GM21381 (cell line): ENCODE measurements at regions not wholly inside any gene's neighbourhood (a gene's known extent, or its start where the extent isn't known, plus 50 kb on each side); places are given as distances from the start of the nearest gene placed in this dataset.

Source experiments
- ATAC-seq: cut with Tn5 transposase; IDR thresholded peaks from one replicate; pipeline ENCODE4 v1.9.1; 2021; ENCODE audit warnings: mild to moderate bottlenecking, moderate library complexity; ENCODE audit not compliant: unreplicated experiment

DNA sequence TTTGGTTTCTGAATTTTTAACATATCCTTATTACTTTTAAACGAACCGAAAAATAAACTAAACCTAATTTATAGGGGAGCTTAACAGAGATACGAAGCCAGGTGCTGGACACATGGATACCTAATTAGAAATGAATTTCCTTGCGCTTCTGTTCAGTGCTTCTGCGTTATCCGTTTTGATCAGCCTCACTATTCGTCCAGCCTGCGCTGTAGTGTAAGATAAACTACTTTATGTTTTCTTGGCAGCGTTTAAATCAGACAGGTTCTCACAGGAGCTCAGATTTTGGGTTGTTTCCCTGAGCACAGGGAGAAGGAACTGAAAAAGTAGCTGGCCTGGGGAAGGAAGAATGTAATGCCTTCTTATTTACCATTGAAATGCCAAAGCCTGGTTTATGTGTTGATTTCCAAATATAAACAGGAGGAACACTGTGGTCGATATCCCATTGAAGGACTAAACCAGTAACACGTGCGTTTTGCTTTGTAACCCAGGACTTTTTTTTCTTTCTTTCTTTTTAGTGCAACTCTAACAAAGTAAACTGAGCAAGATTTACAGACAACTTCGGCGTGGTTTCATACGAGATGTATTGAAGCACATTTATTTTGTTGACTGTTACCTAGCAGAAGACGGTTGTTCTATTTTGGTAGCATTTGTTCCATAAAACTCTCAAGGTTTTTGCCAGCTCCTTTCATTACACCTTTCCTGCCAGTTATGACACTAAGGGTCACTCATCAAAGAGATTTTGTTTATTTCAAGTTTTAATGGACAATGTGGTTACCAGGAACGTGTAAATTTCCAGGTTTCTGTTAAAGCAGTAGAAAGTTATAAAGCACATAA is 214.8 kb upstream of the HEY2 start:
- ATAC-seq: no peak

DNA sequence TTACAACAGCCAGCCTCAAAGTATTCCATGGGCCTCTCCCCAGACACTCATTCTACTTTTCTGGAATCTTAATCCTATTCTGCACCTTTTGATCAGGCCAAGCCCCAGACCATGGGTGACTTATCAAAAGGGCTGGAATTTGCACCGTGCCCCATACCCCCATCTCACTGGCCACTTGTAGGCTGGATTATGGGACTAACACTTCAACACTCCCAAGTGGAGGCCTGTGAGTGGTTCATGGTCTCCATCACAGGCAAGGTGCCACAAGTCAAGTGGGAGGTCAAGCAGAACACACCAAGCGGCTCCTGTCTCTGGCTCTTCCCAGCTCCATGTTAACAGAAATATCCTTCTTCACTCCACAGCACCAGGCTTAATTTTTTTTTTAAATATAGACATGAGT is 212.3 kb upstream of the HEY2 start:
- no peak for ATAC-seq

DNA sequence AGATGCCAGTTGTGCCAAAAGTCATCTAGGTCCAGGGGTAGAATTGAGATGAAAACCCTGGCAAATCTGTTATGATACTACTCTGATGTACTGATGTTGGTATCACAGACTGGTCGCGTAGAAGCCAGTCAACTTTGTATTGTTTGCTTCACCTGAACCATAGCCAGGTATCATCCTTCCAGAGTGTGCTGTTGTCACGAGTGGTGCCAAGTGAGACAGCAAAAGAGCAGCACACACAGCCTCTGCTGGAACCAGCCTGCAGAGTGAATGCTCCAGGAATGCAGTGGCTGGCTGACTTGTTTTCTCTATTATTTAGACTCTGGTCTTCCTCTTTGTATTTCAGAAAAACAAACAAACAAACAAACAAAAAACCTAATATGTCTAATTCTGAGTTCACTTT is 209.5 kb upstream of the HEY2 start:
- ATAC-seq: no peak

DNA sequence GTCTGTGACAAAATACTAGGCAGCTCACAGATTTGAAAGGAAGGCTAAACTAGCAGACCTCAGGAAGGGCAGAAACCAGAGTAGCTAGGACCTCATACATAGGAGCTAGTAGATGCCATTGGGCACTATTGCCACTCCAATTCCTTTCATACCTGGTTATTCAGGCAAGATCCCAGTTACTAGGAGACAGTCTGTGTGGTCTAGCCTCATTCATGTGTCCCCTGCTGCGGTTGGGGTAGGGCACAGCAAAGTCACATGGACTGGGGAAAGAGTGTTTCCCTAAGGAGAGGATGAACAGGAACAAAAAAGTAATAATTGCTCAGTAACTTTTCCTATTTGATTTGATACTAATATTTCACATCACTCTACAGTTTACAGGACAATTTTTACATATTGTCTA is 204.6 kb upstream of the HEY2 start:
- no peak for ATAC-seq

DNA sequence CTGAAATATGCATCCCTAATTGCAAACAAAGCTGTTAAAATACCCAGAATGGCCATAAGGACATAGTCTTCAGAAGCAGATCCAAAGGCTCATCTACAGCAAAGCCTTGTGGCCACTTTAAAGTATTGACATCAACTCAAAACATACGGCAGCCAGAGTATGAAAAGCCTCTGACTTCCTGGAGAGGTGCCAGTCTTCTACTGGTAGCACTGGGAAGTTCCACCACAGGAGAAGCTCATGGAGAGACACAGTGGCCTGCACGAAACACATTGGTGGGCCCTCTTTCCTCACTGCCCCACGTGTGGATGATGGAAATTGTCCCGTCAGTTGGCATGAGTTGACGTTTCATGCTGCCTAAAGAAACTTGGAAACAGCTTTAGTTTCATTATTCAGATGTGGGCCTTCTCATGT is 202.6 kb upstream of the HEY2 start:
- no peak for ATAC-seq

DNA sequence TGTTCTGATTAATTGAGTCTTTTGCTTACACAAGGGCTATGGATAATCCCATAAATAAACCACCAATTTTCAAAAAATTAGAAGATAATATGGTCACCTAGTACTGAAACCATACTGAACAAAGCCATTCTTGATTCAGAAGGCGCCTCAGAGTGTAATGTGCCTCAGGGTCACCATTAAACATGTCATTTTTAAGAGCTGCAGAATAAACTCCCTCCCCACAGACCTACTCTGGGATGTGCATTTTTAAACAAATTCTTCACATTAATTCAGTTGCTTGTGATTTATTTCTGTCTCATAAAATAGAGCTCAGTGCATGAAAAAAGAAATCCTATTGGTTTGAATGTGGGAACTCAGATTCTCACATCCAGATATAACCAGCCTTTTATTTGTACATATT is 202.1 kb upstream of the HEY2 start:
- no peak for ATAC-seq

DNA sequence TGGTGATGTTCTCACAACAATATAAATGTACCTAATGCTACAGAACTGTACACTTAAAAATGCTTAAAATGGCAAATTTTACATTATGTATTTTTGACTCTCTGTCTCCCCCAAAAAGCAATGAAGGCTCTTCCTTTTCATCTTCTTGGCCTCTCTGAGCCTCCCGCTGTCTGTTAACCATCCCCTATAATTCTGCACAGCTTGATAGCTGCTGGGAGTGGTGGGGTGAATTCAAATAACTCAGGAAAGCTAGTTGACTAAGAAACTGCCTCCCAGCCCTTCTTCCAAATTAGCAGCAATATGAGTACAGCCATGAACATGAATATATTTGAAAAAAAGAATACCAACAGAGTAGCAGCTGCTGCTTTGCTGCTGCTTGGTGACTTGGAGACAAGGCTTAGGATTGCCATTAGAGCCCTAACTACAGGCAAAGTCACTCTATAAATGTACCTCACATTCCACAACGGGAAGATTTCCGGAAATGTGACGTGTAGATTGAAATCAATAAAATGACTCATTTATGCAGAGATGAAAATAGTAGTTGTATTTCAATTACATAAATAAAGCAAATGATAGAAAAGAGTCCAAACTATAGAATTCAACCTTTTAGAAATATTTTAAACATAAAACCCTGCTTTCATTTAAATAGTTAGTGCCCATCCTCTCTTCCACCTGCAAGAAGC is 200.1 kb upstream of the HEY2 start:
- no peak for ATAC-seq

DNA sequence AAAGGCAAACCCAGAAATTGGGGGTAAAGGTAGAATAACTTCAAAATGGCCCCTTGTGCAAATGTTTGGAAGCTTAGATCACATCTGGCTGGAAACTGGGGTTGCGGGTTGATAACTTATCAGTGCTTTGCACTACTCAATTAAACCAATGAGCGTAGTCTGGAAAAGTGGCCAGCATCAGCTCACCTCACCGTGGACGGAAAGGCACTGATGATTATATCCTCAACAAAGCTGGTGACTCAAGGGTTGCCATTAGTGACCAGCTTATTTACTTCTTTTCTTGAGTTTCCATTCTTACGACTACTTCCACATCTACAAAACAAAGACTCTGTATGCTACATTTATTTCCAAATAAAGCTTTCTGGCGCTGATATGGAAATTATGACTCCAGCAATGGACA is 198.5 kb upstream of the HEY2 start:
- no peak for ATAC-seq

DNA sequence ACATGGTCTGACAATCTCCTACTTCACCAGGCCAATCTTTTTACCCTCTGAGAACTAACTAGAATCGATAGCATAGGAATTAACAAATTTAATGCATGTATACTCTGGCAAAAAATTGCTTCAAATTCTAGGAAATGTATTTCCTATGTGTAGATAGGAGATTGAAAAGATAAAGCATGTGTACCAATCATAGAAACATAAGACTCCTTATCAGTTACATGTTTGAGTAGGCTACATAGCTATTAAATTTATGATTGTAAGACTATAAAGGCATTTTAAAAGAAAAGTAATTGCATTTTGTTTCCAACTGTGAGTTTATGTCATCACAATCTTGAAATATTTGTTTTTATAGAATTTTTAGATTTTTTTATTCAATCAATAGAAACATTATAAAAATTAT is 196.6 kb upstream of the HEY2 start:
- no peak for ATAC-seq

DNA sequence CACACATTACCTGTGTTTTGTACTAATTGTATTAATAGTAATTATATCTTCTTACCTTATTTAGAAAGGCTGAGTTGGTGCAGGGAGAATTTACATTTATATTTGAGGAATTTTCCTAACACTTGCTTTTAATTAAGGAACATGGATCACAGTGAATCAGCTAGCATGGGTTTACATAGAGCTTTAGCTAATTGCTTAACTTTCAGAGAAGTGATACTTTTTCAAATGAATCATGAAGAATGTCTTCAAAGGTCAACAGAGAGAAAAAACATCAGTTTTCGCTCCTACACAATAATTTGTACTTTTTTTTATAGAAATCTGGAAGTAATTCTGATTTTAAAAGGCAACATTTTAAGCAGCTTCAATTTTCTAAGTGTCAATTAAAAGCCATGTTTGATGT is 195.0 kb upstream of the HEY2 start:
- ATAC-seq: no peak

DNA sequence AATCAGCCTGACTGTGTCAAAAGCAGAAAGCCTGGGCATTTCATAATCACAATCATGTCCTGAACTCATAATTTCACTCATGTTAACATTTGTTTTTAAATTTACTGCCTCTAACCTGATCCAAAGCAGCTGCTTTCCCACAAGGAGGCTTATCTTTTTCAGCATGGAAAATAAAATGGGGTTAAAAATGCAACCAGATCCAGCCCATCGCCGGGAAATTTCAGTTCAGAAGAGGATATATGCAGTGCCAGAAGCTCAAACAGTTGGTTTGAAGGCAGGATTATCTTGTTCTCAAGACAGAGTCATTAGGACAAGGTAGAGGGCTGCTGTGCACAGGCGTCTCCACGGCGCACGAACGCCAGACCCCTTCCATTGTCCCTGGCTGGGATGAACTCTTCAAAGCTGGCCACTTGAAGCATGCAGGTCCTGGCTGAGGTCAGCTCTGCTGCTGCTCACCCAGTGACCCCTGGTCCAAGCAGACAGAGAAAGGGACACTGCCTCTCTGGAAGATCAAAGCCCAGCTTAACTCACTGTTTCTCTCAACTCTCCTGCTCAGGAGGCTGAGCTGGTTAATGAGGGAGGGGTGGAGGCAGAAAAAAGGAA is 191.1 kb upstream of the HEY2 start:
- ATAC-seq: no peak

DNA sequence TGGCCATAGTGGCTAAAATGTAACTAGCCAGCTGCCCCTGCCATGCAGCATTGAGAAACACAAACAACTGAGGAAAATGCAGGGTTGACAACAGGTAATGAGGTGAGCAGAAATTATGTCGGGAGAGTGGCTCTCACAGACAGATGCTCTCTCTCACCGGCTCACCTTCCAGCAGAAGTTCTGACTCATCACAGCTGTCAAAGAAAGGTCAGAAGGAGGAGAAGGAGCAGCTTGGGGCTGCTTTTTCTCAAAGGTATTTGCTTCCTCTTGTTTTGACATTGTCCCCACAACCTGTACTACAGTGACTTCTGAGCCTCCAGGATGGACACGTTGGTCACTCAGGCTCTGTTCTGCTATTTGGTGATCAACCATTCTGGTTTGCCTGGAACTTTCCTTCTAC is 190.5 kb upstream of the HEY2 start:
- ATAC-seq: no peak

DNA sequence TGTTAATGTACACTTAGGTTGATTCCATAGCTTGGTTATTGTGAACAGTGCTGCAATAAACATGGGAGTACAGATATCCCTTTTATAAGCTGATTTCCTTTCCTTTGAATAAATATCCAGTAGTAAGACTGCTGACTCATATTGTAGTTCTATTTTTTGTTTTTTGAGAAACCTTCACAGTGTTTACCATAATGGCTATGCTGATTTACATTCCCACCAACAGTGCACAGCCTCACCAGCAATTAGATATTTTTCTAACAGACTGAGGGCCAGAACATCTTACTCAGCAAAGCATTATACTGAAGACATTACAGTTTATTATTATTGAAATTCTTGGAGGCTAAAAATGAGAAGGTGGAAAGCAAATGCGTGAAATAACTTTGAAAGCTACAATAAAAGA is 187.3 kb upstream of the HEY2 start:
- ATAC-seq: no peak

DNA sequence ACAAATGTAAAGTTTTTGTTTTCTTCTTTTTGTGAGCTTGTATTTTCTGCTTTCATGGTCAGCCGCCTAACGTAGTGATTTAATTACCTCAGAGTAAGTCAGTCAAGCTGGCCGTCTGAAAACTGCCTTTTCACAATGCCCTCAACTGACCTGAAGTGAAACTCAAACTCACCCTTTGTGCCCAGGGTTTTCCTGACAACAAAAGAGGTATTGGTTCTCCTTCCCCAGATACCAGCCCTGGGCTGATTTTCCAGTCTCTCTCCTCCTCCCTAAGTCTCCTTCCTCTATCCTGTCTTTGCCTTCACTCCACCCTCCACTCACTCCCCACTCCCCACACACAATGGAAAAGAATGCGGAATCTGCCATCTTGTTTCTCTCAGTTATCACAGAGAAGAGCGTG is 184.5 kb upstream of the HEY2 start:
- no peak for ATAC-seq

DNA sequence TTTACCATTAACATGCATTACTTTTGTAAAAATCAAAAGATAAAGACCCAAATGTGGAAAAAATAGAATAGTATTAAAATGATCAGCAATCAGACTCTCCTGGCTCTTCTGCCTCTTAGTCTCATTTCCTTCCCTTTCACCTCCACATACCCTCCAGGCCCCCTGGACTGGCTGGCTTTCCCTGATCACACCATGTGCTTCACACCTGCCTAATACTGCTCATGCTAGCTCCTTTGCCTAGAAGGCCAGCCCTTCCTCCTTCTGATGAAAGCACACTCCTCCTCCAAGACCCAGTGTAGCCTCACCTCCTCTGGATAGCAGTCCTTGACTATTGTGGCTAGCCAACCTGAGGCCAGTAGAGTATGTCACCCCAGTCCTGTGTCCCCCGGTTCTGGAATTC is 182.0 kb upstream of the HEY2 start:
- no peak for ATAC-seq

DNA sequence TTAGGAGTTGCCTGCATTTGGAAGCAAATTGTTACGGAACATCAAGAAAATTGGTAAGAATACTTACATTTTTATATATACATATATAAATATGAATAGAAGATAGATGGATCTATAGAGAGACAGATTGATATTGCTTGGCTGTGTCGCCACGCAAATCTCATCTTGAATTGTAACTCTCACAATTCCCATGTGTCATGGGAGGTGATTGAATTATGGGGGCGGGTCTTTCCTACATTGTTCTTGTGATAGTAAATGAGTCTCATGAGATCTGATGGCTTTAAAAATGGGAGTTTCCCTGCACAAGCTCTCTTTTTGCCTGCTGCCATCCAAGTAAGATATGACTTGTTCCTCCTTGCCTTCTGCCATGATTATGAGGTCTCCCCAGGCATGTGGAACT is 180.8 kb upstream of the HEY2 start:
- no peak for ATAC-seq

DNA sequence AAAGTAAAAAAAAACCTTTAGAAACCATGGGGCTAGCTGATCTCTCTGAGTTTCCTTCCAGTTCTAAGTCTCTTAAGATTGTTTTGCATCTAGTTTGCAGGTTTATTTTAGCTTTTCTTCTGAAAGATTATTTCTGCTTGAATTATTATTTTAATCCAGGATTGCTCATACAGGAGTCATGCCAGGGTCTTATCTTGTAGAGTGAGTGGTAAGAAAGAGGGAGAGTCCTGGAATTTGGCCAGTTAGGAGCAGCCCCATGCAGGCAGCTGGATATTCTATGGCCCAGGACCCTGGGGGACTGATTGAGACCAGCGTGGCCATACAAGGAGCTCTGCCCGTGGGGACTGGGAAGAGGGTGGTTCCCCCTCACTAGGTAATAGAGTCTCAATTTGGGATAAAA is 178.9 kb upstream of the HEY2 start:
- ATAC-seq: no peak

DNA sequence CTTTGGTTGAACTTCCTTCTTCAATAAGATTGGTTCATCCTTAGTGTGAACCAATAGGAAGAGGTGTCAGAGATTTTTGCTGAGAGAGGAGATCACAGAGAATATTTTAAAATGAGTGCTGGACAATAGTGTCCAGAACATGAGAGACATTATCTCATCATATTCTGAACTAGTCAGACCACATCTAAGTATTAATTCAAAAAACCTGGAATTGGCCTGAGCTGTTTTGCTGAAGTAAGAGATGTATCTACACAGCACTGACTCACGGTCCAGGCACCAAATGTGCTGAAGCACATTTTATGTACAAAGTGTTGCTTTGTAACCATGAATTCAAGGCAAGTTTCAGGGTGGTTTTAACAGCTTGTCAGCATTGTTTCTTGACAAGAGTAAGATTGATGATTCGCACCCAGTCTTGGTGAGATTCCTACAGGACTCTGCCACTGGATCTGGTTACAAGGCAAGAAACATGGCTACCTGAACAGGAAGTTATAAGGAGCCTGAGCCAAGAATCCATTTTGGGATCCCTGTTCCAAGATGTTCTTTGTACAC is 178.2 kb upstream of the HEY2 start:
- no peak for ATAC-seq

DNA sequence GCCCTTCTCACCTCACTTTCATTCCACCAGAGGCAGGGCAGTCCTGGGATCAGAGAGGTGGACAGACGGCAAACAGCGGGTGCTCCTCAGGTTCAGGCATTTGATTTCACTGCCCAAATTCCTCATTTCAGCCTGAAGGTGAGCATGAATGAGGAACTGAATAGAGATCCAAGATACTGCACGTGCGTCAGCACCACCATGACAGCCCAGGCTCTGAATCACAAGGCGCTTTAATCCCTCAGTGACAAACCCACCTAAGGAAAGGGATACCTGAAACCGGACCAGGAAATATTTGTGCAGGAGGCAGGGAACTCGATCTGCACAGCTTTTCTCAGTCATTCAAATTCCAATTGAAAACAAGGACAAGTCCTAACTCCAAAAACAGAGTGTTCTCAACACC is 174.8 kb upstream of the HEY2 start:
- no peak for ATAC-seq

DNA sequence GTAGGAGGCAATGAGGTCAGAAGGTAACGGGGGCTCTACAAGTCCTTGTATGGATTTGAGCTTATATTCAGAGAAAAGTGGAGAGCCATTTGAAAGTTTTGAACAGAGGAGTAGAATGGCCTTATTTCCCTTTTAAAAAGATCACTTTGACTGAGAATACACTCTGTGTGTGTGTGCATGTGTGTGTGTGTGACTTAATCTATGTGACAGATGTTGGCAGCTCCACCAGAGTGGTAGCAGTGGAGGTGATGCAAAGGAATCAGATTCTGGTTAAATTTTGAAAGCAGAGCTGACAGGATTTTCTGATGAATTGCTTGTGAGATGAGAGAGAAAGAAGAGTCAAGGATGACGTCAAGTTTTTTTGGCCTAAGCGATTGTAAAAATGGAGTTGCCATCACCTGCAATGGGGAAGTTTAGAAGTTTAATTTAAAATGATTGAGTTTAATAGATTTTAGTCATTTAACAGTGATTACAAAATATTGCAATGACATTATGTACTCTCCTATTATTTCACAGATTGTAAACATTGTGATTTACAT is 172.2 kb upstream of the HEY2 start:
- no peak for ATAC-seq

DNA sequence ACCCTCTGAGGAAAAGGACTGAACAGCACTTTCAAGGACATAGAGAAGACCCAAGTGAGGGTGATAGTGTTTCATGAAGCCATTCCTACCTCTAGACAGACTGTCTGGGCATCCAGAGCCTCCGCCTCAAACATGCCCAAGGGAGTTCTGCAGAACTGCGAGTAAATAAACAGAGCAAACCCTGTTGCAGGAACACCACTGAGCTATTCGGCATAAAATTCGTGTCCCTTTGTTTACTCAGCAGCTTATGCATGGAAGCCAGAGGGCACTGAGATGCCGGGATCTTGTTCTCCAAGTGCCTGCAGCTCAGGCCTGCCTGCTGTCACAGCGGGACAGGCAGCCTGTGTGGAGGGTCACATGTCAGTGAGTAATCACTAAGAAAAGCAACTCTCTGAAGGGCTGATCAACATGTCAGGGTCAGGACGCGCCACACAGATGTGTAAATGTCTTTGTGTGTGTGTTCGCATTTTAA is 164.9 kb upstream of the HEY2 start:
- no peak for ATAC-seq

DNA sequence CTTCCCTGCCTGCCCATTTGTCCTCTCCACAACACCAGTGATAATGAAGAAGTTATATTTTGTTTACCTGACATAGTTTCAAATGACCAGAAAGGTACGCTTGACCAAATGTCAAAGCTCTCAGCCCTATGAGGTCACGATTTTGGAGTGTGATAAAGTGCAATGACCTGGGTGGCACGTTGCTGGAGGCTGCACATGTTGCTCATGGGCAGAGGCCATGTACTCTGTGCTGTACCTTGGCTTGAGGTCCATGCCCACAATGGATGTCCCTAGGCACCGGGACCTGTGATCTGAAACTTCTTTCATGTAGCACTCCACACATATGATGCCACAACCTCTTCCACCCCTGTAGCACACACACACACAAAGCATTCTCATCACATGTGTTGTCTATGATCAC is 164.0 kb upstream of the HEY2 start:
- ATAC-seq: no peak
